Testis (tissue), 2 donors: ENCODE measurements at regions not wholly inside any gene's neighbourhood (a gene's known extent, or its start where the extent isn't known, plus 50 kb on each side); places are given as distances from the start of the nearest gene placed in this dataset.

Experiments
- POLR2A ChIP-seq: fragments of 450-650 bp; IDR thresholded peaks from one replicate; pipeline ENCODE4 v1.6.1; 2017; ENCODE audit warnings: antibody characterized with exemption, mild to moderate bottlenecking, moderate library complexity
- TF ChIP-seq, protein P1 (sequence below), 3 experiments: fragments of 450-650 bp in 2 of 3; fragments of 200-600 bp in 1 of 3; sonication (generic) in 1 of 3; IDR thresholded peaks; one replicate each; pipeline ENCODE4 v1.5.1; 2016 to 2019; ENCODE audit warnings: antibody characterized with exemption in 3 of 3, mild to moderate bottlenecking in 2 of 3, moderate library complexity in 1 of 3

DNA sequence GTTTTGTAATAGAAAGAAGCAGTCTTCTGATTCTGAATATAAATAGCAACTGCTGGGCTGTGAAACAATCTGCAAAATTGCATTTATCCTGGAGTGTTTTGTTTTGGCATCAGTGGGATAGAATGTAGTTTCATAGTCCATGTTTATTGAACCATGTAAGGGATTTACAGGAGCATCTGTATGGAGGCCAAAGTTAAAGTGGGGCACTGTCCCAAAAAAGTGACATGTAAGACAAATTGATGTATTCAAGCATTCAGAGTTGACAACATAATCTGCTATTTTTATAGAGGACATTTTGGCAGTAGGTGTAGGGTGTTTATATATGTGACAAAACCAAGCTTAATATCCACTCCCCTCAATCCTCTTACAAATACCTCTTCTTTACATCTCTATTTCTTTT lies 200.5 kb upstream of the ANK2 start:
- TF ChIP-seq, protein P1, sequence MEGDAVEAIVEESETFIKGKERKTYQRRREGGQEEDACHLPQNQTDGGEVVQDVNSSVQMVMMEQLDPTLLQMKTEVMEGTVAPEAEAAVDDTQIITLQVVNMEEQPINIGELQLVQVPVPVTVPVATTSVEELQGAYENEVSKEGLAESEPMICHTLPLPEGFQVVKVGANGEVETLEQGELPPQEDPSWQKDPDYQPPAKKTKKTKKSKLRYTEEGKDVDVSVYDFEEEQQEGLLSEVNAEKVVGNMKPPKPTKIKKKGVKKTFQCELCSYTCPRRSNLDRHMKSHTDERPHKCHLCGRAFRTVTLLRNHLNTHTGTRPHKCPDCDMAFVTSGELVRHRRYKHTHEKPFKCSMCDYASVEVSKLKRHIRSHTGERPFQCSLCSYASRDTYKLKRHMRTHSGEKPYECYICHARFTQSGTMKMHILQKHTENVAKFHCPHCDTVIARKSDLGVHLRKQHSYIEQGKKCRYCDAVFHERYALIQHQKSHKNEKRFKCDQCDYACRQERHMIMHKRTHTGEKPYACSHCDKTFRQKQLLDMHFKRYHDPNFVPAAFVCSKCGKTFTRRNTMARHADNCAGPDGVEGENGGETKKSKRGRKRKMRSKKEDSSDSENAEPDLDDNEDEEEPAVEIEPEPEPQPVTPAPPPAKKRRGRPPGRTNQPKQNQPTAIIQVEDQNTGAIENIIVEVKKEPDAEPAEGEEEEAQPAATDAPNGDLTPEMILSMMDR (IDR thresholded peaks at IDR 0.05), result no peak
- no peak for TF ChIP-seq POLR2A
